ENCODE measurements at regions not wholly inside any gene's neighbourhood (a gene's known extent, or its start where the extent isn't known, plus 50 kb on each side); places are given as distances from the start of the nearest gene placed in this dataset.

- TF ChIP-seq CTCF (conservative IDR thresholded peaks at IDR 0.05; ENCODE audit: control insufficient read depth, insufficient read depth, low read depth, low read length): no peak
- DNase-seq (ENCODE audit: low read depth): no peak
- H3K4me3 ChIP-seq (ENCODE audit: control insufficient read depth, low read depth, low read length): no peak overlapping the region
Observed at GRCh38 chr16:63947022-63947421, 1174.8 kb downstream of the CDH11 start.

GRCh38 chr16:63945806-63946205, 1176.1 kb downstream of the CDH11 start:
- no peak for DNase-seq (ENCODE audit: low read depth)

GRCh38 chr16:63943566-63943965, 1178.3 kb downstream of the CDH11 start:
- no peak for DNase-seq (ENCODE audit: low read depth)
- no peak for TF ChIP-seq CTCF (conservative IDR thresholded peaks at IDR 0.05; ENCODE audit: control insufficient read depth, insufficient read depth, low read depth, low read length)
- H3K4me3 ChIP-seq (ENCODE audit: control insufficient read depth, low read depth, low read length): no peak overlapping the region

More at GRCh38 chr16:63945806-63946205, 1176.1 kb downstream of the CDH11 start:
- TF ChIP-seq CTCF (conservative IDR thresholded peaks at IDR 0.05; ENCODE audit: control insufficient read depth, insufficient read depth, low read depth, low read length): no peak
- no peak overlapping the region for H3K4me3 ChIP-seq (ENCODE audit: control insufficient read depth, low read depth, low read length)

GRCh38 chr16:63938661-63939060, 1183.2 kb downstream of the CDH11 start:
- no peak overlapping the region for H3K4me3 ChIP-seq (ENCODE audit: control insufficient read depth, low read depth, low read length)
- no peak for TF ChIP-seq CTCF (conservative IDR thresholded peaks at IDR 0.05; ENCODE audit: control insufficient read depth, insufficient read depth, low read depth, low read length)
- peak; percentile 0 for DNase-seq (ENCODE audit: low read depth)

- DNase-seq (ENCODE audit: low read depth): no peak
- no peak overlapping the region for H3K4me3 ChIP-seq (ENCODE audit: control insufficient read depth, low read depth, low read length)
- TF ChIP-seq CTCF (conservative IDR thresholded peaks at IDR 0.05; ENCODE audit: control insufficient read depth, insufficient read depth, low read depth, low read length): no peak
Observed at GRCh38 chr16:63933841-63934240, 1188.0 kb downstream of the CDH11 start.

- no peak overlapping the region for H3K4me3 ChIP-seq (ENCODE audit: control insufficient read depth, low read depth, low read length)
- DNase-seq (ENCODE audit: low read depth): no peak
- no peak for TF ChIP-seq CTCF (conservative IDR thresholded peaks at IDR 0.05; ENCODE audit: control insufficient read depth, insufficient read depth, low read depth, low read length)
Observed at GRCh38 chr16:63928421-63928820, 1193.4 kb downstream of the CDH11 start.

GRCh38 chr16:63925221-63925620, 1196.6 kb downstream of the CDH11 start:
- DNase-seq (ENCODE audit: low read depth): no peak
- TF ChIP-seq CTCF (conservative IDR thresholded peaks at IDR 0.05; ENCODE audit: control insufficient read depth, insufficient read depth, low read depth, low read length): no peak
- H3K4me3 ChIP-seq (ENCODE audit: control insufficient read depth, low read depth, low read length): no peak overlapping the region
